GM19238 (cell line): ENCODE measurements at regions not wholly inside any gene's neighbourhood (a gene's known extent, or its start where the extent isn't known, plus 50 kb on each side); places are given as distances from the start of the nearest gene placed in this dataset.
"Not testable (repeated sequence)": the region's sequence is repeated elsewhere in the genome, so short reads cannot be mapped to it uniquely, and the experiment has no call there.

Experiments
- DNase-seq: peaks from one replicate; pipeline ENCODE4 v3.0.0; 2011; ENCODE audit warnings: low spot score; ENCODE audit not compliant: insufficient read length

GRCh38 chr5:144003636-144004035 is 166.8 kb downstream of the YIPF5 start:
- no peak for DNase-seq

GRCh38 chr5:144004146-144004545 is 166.3 kb downstream of the YIPF5 start:
- DNase-seq: no peak

- DNase-seq: no peak
These were observed 165.7 kb downstream of the YIPF5 start for GRCh38 chr5:144004751-144005150.

- no peak for DNase-seq
These were observed 161.3 kb downstream of the YIPF5 start for GRCh38 chr5:144009116-144009515.

- no peak for DNase-seq
These were observed 159.1 kb downstream of the YIPF5 start for GRCh38 chr5:144011388-144011787.

GRCh38 chr5:144013816-144014215 is 156.6 kb downstream of the YIPF5 start:
- no peak for DNase-seq

GRCh38 chr5:144015961-144016360 is 154.5 kb downstream of the YIPF5 start:
- DNase-seq: no peak

- no peak for DNase-seq
These were observed 153.3 kb downstream of the YIPF5 start for GRCh38 chr5:144017119-144017518.

- no peak for DNase-seq
These were observed 152.8 kb downstream of the YIPF5 start for GRCh38 chr5:144017631-144018030.

- DNase-seq: no peak
These were observed 146.4 kb downstream of the YIPF5 start for GRCh38 chr5:144024090-144024489.

GRCh38 chr5:144024545-144024944 is 145.9 kb downstream of the YIPF5 start:
- DNase-seq: no peak

- DNase-seq: no peak
These were observed 144.2 kb downstream of the YIPF5 start for GRCh38 chr5:144026286-144026685.

GRCh38 chr5:144028058-144028457 is 142.4 kb downstream of the YIPF5 start:
- no peak for DNase-seq

- no peak for DNase-seq
These were observed 141.8 kb downstream of the YIPF5 start for GRCh38 chr5:144028636-144029035.

GRCh38 chr5:144030904-144031303 is 139.6 kb downstream of the YIPF5 start:
- no peak for DNase-seq

- no peak for DNase-seq
These were observed 138.1 kb downstream of the YIPF5 start for GRCh38 chr5:144032375-144032774.

GRCh38 chr5:144033486-144033885 is 137.0 kb downstream of the YIPF5 start:
- no peak for DNase-seq

- no peak for DNase-seq
These were observed 135.3 kb downstream of the YIPF5 start for GRCh38 chr5:144035046-144035740.

GRCh38 chr5:144036476-144036875 is 134.0 kb downstream of the YIPF5 start:
- no peak for DNase-seq

GRCh38 chr5:144040615-144041305 is 129.7 kb downstream of the YIPF5 start:
- DNase-seq: no peak

GRCh38 chr5:144042156-144042555 is 128.3 kb downstream of the YIPF5 start:
- DNase-seq: no peak

GRCh38 chr5:144048259-144048856 is 122.1 kb downstream of the YIPF5 start:
- no peak for DNase-seq

GRCh38 chr5:144055391-144055790 is 115.1 kb downstream of the YIPF5 start:
- not testable (repeated sequence) for DNase-seq
